ENCODE measurements at regions not wholly inside any gene's neighbourhood (a gene's known extent, or its start where the extent isn't known, plus 50 kb on each side); places are given as distances from the start of the nearest gene placed in this dataset.

DNA sequence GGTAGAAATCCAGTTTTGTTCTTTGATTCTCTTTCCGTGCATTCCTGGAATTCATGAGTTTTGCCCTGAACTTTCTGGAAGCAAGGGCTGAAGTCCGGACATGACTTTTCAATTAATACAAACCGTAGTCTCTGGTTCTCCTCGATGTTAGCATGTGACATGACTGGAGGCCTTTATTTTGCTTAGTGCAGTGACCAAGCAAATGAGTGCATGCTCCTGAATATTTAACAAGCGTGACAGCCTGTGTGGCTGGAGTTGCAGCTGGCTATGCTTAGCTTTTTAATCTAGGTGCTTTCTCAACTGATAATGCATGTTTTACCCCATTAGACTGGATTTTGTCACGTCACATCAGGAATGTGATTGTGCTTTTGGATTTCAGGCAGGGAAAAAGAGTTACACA lies 302.1 kb downstream of the MAP2K6 start:
- intact Hi-C loops (cut with DNase I; ENCODE audit: low total_unique reads), result no loop called here
- DNase-seq, result no peak
- Histone ChIP-seq H3K4me3 (no peak overlapping the region), H3K36me3 (no peaks in the 10 kb centered on the region), H3K4me1 (peaks cover 0 to 20% of the 10 kb centered on the region in 2 donors), H3K27ac (no peak overlapping the region), H3K9me3 (no peaks in the 10 kb centered on the region), H3K27me3 (no peaks in the 10 kb centered on the region)
- no peak for ATAC-seq
- in situ Hi-C loops (cut with MboI; ENCODE audit: low sequenced_read_pairs in 4 of 4), result no loop called here
- TF ChIP-seq POLR2A (IDR thresholded peaks at IDR 0.05) (no peak), CTCF (IDR thresholded peaks at IDR 0.05 in 4 of 5, conservative IDR thresholded peaks at IDR 0.05 in 1 of 5) (no peak)

GRCh38 chr17:69717214-69717613 lies 302.7 kb downstream of the MAP2K6 start:
- intact Hi-C loops (cut with DNase I; ENCODE audit: low total_unique reads) (no loop called here), in situ Hi-C loops (cut with MboI; ENCODE audit: low sequenced_read_pairs in 4 of 4) (no loop called here)
- Histone ChIP-seq H3K9me3 (no peaks in the 10 kb centered on the region), H3K4me3 (no peak overlapping the region), H3K27ac (no peak overlapping the region), H3K27me3 (no peaks in the 10 kb centered on the region), H3K4me1 (peaks cover 0 to 20% of the 10 kb centered on the region in 2 donors), H3K36me3 (no peaks in the 10 kb centered on the region)
- TF ChIP-seq POLR2A (IDR thresholded peaks at IDR 0.05) (no peak), CTCF (IDR thresholded peaks at IDR 0.05 in 4 of 5, conservative IDR thresholded peaks at IDR 0.05 in 1 of 5) (no peak)
- ATAC-seq (no peak), DNase-seq (no peak)

DNA sequence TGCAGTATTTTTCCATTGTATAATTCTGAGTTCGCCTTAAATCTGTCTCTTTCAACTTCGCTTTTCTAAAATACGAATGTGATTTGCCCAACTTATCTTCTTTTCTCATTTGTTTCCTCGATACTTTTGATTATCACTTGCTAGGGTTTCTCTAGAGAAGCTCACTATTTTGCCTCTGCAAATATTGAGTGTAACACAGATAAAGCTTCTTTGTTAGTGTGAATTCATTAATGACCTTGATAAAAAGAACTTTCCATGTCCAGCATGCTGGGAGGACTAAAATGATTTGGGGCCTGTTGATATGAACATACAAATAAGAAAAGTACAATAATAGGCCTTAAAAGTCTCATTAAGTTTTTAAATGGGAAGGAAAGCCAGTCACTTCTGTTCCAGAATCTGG lies 303.3 kb downstream of the MAP2K6 start:
- Histone ChIP-seq H3K27me3 (no peaks in the 10 kb centered on the region), H3K9me3 (no peaks in the 10 kb centered on the region), H3K36me3 (no peaks in the 10 kb centered on the region), H3K4me1 (peaks cover 0 to 20% of the 10 kb centered on the region in 2 donors), H3K4me3 (no peak overlapping the region), H3K27ac (no peak overlapping the region)
- ATAC-seq, result no peak
- intact Hi-C loops (cut with DNase I; ENCODE audit: low total_unique reads) (no loop called here), in situ Hi-C loops (cut with MboI; ENCODE audit: low sequenced_read_pairs in 4 of 4) (no loop called here)
- TF ChIP-seq POLR2A (IDR thresholded peaks at IDR 0.05), result no peak
- no peak for TF ChIP-seq CTCF (IDR thresholded peaks at IDR 0.05 in 4 of 5, conservative IDR thresholded peaks at IDR 0.05 in 1 of 5)
- no peak for DNase-seq

GRCh38 chr17:69719474-69720048 lies 305.1 kb downstream of the MAP2K6 start:
- ATAC-seq, result no peak

More at GRCh38 chr17:69719474-69720048, 305.1 kb downstream of the MAP2K6 start:
- Histone ChIP-seq H3K4me1 (peaks cover 2 to 9% of the 10 kb centered on the region in 2 donors), H3K27ac (no peak overlapping the region), H3K27me3 (no peaks in the 10 kb centered on the region), H3K9me3 (no peaks in the 10 kb centered on the region), H3K4me3 (no peak overlapping the region), H3K36me3 (no peaks in the 10 kb centered on the region)
- DNase-seq, result no peak
- TF ChIP-seq POLR2A (IDR thresholded peaks at IDR 0.05) (no peak), CTCF (IDR thresholded peaks at IDR 0.05 in 4 of 5, conservative IDR thresholded peaks at IDR 0.05 in 1 of 5) (no peak)
- in situ Hi-C loops (cut with MboI; ENCODE audit: low sequenced_read_pairs in 4 of 4) (no loop called here), intact Hi-C loops (cut with DNase I; ENCODE audit: low total_unique reads) (no loop called here)
